NCI-H345 treated with DMSO at 0.1 percent for 48 hours (cell line): ENCODE measurements at regions not wholly inside any gene's neighbourhood (a gene's known extent, or its start where the extent isn't known, plus 50 kb on each side); places are given as distances from the start of the nearest gene placed in this dataset.
"Not testable (repeated sequence)": the region's sequence is repeated elsewhere in the genome, so short reads cannot be mapped to it uniquely, and the experiment has no call there.

Experiments
- DNase-seq: peaks from one replicate; lab custom pipeline; 2025; ENCODE audit not compliant: unreplicated experiment; lab: John Stamatoyannopoulos, UW

DNA sequence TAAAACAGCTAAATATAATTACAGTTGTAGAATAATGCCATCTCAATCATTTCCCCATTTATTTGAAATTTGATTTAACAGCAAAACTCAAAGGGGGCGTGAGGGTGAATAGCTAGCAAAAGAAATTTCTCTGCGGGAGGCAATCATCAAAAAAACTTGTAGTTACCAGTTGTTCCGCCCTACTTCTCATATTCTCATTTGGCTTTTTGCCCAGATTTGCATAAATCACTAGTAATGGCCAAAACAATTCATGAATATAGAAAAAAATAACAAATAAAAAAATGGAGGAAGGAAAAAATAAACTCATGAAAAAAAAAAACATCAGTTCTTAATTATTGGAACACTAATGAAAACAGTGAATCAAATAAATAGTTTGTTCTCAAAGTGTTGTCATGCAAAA lies 722.6 kb upstream of the KIF2B start:
- DNase-seq: no peak

DNA sequence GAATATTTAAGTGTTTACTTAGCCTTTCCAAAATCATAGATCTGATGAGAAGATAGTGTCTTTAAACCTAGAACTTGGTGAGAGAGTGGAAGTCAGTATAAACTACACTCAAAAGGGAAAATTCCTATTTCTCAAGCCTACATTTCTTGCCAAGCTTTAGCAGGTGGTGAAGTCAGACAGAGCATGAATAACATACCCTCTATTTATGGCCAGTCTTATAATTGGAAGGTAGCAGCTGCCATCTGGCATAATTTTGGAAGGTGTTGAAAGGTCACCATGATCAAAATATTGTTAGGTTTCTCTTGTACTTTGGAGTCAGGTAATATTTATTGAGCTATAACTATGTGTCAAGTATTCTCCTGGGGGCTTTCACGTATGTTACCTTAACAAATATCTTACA lies 729.3 kb upstream of the KIF2B start:
- DNase-seq: no peak

DNA sequence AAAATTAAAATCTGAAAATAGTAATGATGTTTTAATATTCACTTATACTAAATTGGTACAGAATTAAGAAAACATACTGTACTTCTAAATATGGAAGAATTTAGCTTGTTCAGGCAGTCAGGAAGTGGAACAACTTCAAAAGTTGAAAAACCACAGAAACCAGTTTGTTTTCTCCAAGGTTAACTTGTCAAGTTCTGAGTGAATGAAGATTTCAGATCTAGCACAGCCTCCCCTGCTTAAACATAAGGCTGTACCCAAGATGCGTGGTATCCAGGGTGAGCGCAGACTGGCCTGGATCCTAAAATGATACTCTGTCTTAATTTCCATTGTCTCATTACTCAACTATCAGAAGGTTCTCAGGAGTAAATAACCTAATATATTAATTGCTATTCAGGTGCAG lies 730.7 kb upstream of the KIF2B start:
- no peak for DNase-seq

DNA sequence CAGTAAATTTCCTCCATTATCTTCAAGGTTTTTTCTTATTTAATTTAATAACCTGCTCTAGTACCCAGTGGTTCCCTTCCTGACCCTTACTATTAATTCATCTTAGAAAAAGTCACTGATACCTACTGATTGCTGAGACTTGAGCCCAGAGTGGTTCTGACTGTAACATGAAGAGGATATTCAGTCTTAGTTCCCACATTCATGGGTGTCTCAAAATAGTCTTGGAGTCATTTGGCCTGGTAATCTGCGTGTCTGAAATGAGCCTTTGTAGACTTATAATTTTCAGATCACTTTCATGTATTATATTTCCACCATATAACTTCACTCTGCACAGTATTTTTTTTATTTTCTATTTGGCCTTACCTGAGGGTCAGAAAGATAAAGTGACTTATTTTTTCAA lies 732.0 kb upstream of the KIF2B start:
- no peak for DNase-seq

DNA sequence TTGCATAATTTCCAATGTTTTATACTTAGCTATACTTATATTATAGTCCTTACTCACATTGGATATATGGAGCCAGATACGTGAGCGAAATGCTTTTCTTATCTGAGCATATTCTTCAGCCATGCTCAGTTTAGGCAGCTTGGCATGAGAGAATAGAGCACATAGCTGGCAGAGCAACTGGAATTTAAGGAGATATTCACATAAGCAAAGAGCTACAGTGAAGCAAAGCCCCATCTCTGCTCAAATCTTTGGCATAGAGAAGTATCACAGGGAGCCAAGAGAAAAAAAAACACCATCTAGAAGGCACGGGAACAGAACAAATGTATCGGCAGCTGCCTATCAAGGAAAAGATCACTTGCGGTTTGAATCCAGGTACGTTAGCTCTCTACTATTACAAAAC lies 734.2 kb upstream of the KIF2B start:
- DNase-seq: no peak

DNA sequence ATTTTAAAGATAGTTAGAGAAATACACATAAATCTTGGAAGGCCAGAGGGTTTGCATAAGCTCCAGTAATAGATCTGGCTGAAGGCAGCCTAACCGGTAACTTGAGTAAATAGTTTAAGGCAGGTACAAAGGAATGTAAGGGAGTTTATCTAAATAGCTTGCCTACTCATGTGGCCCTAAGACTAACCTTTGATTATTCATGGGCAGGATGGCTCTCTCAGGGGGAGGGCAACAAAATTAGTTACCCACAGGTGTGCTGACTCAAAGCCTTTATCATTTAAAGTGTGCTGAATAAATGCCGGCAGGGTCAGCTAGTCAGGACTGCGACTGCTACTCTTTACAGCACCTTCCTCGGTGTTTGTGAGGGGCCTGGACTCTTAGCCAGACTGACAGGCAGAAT lies 761.3 kb upstream of the KIF2B start:
- no peak for DNase-seq

DNA sequence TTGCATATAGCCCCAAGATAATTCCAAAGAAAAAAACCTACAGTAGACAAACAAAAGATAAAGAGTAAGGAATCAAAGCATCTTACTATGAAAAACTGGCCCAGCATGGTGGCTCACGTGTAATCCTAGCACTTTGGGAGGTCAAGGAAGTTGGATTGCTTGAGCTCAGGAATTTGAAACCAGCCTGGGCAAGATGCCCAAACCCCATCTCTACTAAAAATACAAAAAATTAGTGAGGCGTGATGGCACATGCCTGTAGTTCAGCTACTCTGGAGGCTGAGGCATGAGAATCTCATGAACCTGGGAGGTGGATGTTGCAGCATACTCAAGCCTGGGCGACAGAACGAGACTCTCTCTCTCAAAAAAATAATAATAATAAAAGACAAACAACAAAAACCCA lies 764.7 kb upstream of the KIF2B start:
- no peak for DNase-seq

DNA sequence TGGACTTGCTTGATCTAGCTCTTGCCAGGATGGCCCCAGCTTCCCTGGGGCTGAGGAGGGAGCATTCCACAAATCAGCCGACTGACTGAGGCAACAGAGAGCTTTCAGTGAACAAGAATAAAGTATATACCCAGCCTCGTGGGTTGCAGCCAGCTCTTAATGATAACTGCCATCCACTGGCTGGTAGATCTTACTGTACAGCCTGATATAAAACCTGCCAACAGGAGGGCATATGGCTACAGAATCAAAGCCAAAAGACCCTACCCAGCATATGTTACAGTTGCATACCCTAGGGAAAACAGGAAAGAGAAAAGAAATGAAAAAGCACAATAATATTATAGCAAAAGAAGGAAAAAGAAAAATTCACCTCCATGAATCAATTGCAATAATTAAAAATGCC lies 775.9 kb upstream of the KIF2B start:
- no peak for DNase-seq

DNA sequence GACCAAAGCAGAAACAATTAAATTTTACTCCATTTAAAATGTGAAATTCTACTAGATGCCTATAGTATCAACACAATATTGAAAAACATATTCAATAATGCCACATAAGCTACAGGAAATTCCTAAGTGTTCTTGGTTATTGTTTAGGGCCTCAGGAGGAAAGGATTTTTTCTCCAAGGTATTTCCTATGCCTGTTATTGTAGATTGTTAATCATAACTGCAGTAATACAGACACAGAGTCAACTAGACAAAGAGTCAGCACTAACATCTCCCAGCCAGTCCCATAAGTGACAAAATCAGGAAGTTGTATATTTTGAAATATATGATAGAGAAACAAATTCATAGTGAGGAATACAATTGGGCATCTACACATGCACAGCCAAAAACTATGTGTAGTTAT lies 782.7 kb upstream of the KIF2B start:
- DNase-seq: no peak

DNA sequence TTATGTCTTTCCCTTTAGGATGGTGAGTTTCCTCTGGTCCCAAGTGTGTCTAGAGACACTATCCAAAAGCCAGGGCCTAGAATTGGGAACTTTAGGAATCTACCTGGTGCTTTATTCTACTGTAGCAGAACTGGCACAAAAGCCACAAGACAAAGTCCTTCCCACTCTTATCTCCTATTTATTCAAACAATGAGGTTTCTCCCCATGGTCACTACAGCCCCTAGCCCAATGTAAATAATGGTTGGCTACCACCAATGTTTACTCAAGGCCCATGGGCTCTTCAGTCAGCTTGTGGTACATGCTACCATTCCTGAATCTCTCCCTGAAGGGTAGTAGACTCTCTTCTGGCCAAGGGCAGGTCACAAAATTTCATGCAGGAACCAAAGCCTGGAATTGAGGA lies 789.4 kb upstream of the KIF2B start:
- no peak for DNase-seq

DNA sequence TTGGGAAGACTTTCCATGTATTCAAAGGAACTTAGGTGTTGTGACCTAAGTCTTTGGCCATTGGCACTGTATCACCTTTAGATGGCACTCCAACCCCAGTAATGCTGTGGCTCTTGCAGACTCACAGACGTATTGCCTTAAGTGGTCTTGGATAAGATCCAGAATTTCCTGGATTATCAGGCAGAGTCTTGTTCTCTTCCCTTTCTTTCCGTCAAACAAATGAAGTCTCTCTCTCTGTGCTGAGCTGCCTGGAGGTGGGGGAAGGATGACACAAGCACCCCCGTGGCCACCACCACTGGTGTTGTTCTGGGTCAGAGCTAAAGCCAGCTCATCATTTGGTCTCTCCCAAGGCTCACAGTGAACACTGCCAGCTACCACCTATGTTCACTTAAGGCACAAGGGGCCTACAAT lies 789.9 kb upstream of the KIF2B start:
- DNase-seq: peak; percentile 90

DNA sequence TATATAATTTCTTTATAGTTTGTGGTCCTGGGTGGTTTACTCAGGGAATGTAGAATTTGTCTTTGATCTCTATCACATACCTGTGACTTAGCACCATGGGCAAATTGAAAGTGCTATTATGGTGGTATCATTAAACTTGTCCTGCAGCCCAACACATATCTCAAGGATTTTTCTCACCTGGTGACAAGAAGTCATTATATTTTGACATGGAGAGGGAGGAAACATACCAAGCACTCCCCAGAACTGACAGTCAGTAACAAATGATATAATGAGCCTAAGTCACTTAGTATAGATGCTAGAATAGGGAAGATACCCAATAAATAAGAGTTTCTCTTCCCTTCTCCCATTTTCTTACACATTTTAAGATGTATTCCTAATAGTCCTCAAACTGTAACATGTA lies 805.5 kb upstream of the KIF2B start:
- no peak for DNase-seq

DNA sequence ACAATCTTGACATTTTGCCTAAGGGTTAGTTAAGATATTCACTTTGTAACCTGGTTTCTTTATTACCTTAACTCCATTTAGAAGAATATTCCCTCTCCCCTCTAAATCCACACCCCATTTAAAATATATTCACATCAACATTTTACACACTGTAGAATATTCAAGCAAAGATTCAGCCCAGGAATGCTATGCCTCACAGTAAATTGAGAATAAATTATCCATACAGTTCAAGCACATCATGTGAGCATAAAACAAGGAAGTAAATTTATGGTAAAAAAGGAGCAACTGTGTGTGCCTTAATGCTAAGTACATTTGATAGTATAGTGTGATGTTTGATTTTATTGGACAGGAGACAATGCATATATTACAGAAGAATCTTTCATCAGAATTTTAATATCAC lies 806.6 kb upstream of the KIF2B start:
- DNase-seq: no peak

DNA sequence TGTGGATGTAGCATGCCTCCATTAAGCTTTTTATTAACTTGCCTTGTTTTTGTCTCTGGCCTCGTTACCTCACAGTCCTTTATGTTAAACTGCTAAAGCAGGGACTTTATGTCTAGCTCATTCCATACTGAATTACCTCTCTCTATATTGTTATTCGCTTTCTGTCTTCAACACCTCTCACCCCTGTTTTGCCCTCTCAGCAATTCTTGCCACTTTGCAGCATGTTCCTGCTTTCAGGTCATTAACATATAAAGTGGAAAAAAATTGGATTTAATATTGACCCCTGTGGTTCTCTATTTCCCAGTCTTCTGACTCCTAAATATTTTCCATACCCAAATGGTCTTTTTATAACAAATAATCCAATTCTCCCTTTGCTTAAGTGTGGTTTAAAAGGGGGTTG lies 810.4 kb upstream of the KIF2B start:
- no peak for DNase-seq

DNA sequence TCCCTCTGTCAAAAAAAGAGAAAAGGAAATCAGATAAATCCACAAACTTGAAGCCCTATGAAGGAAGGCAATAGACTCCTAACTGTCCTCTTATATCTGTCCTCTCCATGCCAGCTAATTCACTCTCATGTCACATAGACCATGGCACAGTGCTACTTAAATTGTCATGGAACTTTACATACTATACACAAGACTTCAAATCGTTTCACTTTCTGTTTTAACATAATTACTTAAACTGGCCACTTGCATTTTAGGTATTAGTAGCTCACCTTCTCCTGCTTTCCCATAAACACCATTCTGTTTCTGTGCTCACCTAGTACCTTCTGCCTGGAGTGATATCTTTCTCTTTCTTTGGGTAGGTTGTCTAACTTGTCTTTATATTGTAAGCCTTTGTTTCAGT lies 816.7 kb upstream of the KIF2B start:
- no peak for DNase-seq

DNA sequence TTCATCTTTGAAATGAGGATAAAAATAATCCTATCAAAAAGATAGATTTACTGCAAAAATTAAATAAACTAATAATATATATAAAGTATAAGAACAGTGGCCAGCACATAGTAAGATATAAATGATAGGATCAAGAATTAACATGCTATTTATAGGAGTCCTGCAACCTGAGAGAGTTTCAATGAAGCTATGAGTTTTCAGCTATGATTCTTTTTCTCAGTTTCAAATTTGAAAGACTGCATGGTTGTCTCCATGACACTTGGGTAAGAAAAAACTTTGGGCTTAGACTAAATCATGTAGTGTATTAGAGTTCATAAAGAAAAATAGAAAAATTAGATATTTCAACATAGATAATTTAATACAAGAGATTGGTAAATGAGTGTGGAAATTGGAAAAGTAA lies 817.8 kb upstream of the KIF2B start:
- no peak for DNase-seq

DNA sequence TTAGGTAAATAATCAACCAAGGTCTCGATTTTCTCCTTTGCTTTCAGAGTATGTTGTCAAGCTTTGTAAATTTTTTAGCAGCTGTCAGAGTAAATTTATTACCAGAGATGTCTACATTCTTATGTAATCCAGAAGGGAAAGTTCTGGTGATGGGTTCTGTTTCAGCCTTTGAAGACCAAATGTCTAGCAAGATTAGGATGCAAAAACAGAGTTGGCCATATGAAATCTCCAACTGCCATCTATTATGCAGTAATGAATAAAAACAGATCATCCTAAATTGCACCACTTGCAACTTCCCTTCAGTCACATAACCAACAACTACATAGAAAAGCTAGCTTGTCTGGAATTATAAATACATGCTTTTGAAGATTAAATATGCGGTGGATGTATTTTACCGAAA lies 826.8 kb upstream of the KIF2B start:
- DNase-seq: no peak

DNA sequence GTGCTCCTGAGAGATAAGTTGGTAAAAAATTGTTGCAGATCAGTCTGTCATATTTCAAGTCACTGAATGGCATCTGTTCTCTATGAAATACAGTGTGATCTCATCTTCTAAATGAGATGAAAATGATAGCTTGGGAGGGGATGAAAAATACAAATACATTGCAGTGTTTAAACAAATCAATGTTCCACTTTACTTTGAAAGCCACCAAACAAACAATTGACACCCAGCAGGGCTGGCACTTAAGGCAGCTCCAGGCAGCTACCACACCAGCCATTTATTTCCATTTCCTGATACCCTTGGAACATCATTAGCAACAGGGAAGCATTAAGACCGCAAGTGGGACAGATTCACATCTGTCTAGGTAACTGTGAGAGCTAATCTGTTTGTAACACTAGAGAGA lies 827.6 kb upstream of the KIF2B start:
- peak; percentile 95 for DNase-seq

DNA sequence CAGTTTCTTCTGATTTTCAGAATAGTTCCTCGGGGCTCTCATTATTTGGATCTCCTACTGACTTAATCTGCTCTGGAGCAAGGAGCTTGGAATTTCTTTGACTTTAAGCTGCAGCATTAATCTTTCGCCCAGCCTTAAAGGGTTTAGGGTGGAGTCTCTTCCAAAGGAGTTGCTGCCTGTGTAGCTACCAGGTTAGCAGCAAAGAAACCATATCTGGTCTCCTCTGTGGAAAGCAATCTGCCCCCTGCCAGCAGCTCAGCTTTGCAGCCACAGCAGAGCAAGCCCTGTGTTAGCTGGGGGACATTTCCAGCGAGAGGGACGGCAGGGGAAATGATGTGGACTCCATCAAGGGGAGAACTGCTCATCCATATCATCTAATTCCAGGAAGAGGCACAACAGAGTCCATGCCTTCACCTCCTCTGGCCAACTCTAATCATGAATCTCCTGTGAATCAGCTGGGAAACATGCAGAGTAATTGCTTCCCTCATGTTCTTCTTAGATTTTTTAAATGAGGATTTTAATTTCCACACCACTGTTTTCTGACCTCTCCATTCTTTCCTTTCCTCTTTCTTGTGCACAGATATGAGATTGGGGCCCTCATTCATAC lies 827.6 kb upstream of the CA10 start:
- no peak for DNase-seq

DNA sequence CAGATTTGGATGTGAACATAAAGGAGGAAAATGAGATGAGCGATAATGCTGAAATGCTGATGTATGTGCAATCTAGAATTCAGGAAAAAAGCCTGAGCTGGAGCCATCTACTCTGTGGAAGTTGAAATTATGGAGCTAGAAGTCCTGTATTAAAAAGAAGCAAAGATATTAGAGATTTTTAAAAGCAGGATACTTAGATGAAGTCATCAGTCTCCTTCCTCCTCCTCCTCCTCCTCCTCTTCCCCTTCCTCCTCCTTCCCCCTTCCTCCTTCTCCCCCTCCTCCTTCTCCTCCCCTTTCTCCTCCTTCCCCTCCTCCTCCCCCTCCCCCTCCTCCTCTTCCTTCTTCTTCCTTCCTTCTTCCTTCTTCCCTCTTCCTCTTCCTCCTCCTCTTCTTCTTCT lies 823.8 kb upstream of the CA10 start:
- no peak for DNase-seq

DNA sequence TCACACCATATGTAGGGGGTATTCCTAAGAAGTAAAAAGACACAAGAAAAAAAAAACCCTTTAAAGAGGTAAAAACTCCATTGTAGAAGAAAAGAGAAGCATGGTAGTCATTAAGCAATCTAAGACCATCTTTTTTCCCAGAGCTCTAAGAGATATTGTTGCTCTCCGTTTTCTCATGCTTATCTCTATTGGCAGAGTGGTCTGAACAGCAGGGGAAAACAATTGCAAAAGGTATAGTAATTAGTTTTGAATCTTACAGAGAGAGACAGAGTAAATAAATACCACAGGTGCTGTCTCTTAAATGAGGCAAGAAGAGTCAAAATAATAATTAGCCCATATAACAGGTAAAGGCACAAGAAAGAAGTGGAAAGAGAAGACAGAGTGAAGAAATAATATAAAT lies 821.4 kb upstream of the CA10 start:
- no peak for DNase-seq

DNA sequence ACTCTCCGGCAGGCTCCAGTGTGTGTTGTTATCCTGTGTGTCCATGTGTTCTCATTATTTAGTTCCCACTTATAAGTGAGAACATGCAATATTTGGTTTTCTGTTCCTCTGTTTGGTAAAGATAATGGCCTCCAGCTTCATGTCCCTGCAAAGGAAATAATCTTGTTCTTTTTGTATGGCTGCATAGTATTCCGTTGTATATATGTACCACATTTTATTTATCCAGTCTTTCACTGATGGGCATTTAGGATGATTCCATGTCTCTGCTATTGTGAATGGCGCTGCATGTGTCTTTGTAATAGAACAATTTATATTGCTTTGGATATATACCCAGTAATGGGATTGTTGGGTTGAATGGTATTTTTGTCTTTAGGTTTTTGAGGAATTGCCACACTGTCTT lies 807.3 kb upstream of the CA10 start:
- DNase-seq: no peak

DNA sequence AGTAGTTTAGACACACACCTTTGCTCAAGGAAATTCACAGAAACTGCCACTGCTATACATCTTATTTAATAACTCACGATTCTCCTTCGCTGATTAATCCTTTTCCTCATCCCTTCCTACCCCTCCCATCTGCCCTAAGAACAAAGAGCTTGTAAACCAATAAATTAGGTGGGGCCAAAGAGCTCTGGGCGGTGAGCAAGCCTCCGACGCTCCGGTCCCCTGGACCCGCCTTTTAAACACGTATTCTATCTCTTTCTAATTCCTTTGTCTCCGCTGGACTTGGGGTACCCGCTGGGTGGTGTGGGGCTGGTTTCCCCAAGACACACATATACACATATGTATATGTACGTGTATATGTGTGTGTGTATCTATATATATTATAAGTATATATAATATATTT lies 803.2 kb upstream of the CA10 start:
- not testable (repeated sequence) for DNase-seq

DNA sequence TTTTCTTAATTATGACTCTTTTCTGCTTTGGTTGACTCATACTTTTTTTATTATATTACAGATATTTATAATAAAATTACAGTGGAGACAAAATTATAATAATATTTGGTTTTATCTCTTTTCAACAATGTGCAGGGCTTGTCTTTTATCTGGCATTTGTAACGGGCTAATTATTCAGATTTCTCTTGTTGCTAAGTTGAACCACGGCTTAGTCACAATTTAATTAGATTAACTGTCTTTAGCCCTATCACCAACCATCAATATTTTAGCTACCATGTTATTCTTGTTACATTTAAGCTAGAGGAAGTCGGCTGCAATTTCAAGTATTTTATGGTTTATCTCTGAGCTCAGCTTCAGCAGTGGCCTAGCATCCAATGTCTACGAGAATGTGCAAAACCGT lies 798.9 kb upstream of the CA10 start:
- DNase-seq: no peak
